K562 (cell line): ENCODE measurements at regions not wholly inside any gene's neighbourhood (a gene's known extent, or its start where the extent isn't known, plus 50 kb on each side); places are given as distances from the start of the nearest gene placed in this dataset.

ENCODE experiments used
- ATAC-seq: fragments of 200-7000 bp; cut with Tn5 transposase; 3 replicates; pipeline ENCODE4 v1.9.1; 2020; ENCODE audit warnings: moderate library complexity
- BruUV-seq: library from RNA; stranded (reverse); fragments of 400-500 nt; replicated peaks from 2 replicates; lab custom pipeline; 2021; lab: Mats Ljungman, UMichigan
- CTCF ChIA-PET: fragments of 300-600 bp; formaldehyde crosslinking; extraction: SDS; loops from one replicate; lab custom pipeline; 2021; ENCODE audit warnings: low intra/inter-chr PET ratio; lab: Yijun Ruan, JAX
- POLR2A ChIA-PET: fragments of 300-600, 350-650 bp; sonication (Branson Sonifier 250); formaldehyde crosslinking; extraction: SDS; loops from one replicate; lab custom pipeline; 2021; ENCODE audit warnings: antibody characterized with exemption, inconsistent platforms; lab: Yijun Ruan, JAX
- DNase-seq, 4 experiments: peaks; one replicate each; pipeline versions ENCODE4 v3.0.0 to v3.0.0-alpha.2; 2011 to 2018; ENCODE audit warnings: low spot score in 3 of 4, mixed read lengths in 3 of 4; ENCODE audit errors: extremely low read depth in 1 of 4
- FAIRE-seq: peaks from 2 replicates; lab custom pipeline; 2011; peaks lifted over from hg19 to GRCh38; lab: Jason Lieb, UNC
- H2AFZ ChIP-seq: 2 replicates; pipeline ENCODE4 v1.6.0; 2011; ENCODE audit warnings: low read depth, low read length, control low read depth, inconsistent platforms
- H3K27ac ChIP-seq: fragments of 200-600 bp; 3 replicates; pipeline ENCODE4 v1.8.0; 2011; ENCODE audit warnings: low read depth, mild to moderate bottlenecking, control low read depth, inconsistent platforms, low read length, moderate library complexity, mixed read lengths; ENCODE audit errors: extremely low read depth
- H3K27me3 ChIP-seq, 2 experiments: fragments of 300-600 bp in 1 of 2; 2 replicates in 1 of 2; 3 replicates in 1 of 2; pipeline versions ENCODE4 v1.6.0 to v1.8.0; 2011; ENCODE audit warnings: inconsistent platforms in 2 of 2, low read length in 2 of 2, mild to moderate bottlenecking in 1 of 2, mixed read lengths in 1 of 2, moderate library complexity in 1 of 2; ENCODE audit not compliant: control insufficient read depth in 2 of 2, insufficient read depth in 2 of 2
- H3K36me3 ChIP-seq: fragments of 300-600 bp; 3 replicates; pipeline ENCODE4 v1.8.0; 2011; ENCODE audit warnings: mild to moderate bottlenecking, low read length, inconsistent platforms; ENCODE audit not compliant: control insufficient read depth, insufficient read depth
- H3K4me1 ChIP-seq, 2 experiments: fragments of 200-600 bp in 1 of 2; replicated peaks in 1 of 2; 2 replicates in 1 of 2; 3 replicates in 1 of 2; pipeline versions ENCODE4 v1.5.1 to v1.8.0; 2011; ENCODE audit warnings: inconsistent platforms in 2 of 2, low read length in 2 of 2, mild to moderate bottlenecking in 1 of 2, mixed read lengths in 1 of 2, moderate library complexity in 1 of 2; ENCODE audit not compliant: control insufficient read depth in 2 of 2, insufficient read depth in 2 of 2
- H3K4me2 ChIP-seq: 2 replicates; pipeline ENCODE4 v1.6.1; 2011; ENCODE audit warnings: low read length, control low read depth, inconsistent platforms, mixed read lengths; ENCODE audit not compliant: insufficient read depth
- H3K4me3 ChIP-seq: fragments of 200-600 bp; sonication (generic), shearing (Covaris generic); 2 replicates; pipeline ENCODE4 v1.5.1; 2016; ENCODE audit warnings: control low read depth, inconsistent platforms
- H3K79me2 ChIP-seq: fragments of 200-600 bp; 3 replicates; pipeline ENCODE4 v1.8.0; 2011; ENCODE audit warnings: low read length, inconsistent platforms; ENCODE audit not compliant: control insufficient read depth, insufficient read depth
- H3K9ac ChIP-seq, 2 experiments: 2 replicates each; pipeline versions ENCODE4 v1.6.0 to v1.6.1; 2011; ENCODE audit warnings: low read depth in 2 of 2, low read length in 2 of 2, control low read depth in 1 of 2, inconsistent platforms in 1 of 2, mild to moderate bottlenecking in 1 of 2, mixed read lengths in 1 of 2; ENCODE audit not compliant: insufficient read depth in 1 of 2
- H3K9me1 ChIP-seq: one replicate; pipeline ENCODE4 v1.6.0; 2011; ENCODE audit warnings: inconsistent platforms, mild to moderate bottlenecking, low read length, moderate library complexity; ENCODE audit not compliant: control insufficient read depth, insufficient read depth
- H3K9me3 ChIP-seq: replicated peaks from 2 replicates; pipeline ENCODE4 v1.5.1; 2011; ENCODE audit warnings: low read depth, low read length, inconsistent platforms; ENCODE audit not compliant: control insufficient read depth, insufficient read depth
- H4K20me1 ChIP-seq: replicated peaks from 2 replicates; pipeline ENCODE4 v1.6.1; 2011; ENCODE audit warnings: low read length, inconsistent platforms, mixed read lengths; ENCODE audit not compliant: control insufficient read depth, insufficient read depth
- BCOR ChIP-seq: fragments of 450-650 bp; IDR thresholded peaks from 2 replicates; pipeline ENCODE4 v1.6.1; 2016
- FUS ChIP-seq: fragments of 200-400 bp; formaldehyde crosslinking; optimal IDR thresholded peaks from 2 replicates; pipeline ENCODE3; 2017; ENCODE audit warnings: low read depth, low read length
- IRF9 ChIP-seq: fragments of 450-650 bp; IDR thresholded peaks from 2 replicates; pipeline ENCODE4 v1.6.1; 2016; ENCODE audit warnings: missing biosample characterization, missing genetic modification characterization
- KDM1A ChIP-seq, 2 experiments: fragments of 450-650 bp; IDR thresholded peaks; 2 replicates each; pipeline ENCODE4 v1.6.1; 2016; ENCODE audit warnings: mild to moderate bottlenecking in 2 of 2
- NR2F6 ChIP-seq: fragments of 450-650 bp; formaldehyde crosslinking; IDR thresholded peaks from 2 replicates; pipeline ENCODE4 v1.4.0; 2020; ENCODE audit warnings: mild to moderate bottlenecking
- RCOR1 ChIP-seq, 2 experiments: IDR thresholded peaks; 2 replicates each; pipeline ENCODE4 v1.6.1; 2012; ENCODE audit warnings: low read depth in 2 of 2, low read length in 2 of 2, borderline replicate concordance in 1 of 2, improper control_type of control experiment in 1 of 2
- RFX5 ChIP-seq: IDR thresholded peaks from 2 replicates; pipeline ENCODE4 v1.6.1; 2011; ENCODE audit warnings: low read depth, mild to moderate bottlenecking, improper control_type of control experiment, low read length
- STAT6 ChIP-seq: sonication (generic); formaldehyde crosslinking; IDR thresholded peaks from 2 replicates; pipeline ENCODE4 v1.8.1; 2023; ENCODE audit warnings: mild to moderate bottlenecking, missing genetic modification reagents
- ZFPM2 ChIP-seq: fragments of 250-450 bp; sonication (Bioruptor Pico); IDR thresholded peaks from 2 replicates; pipeline ENCODE4 v1.5.1; 2022; ENCODE audit warnings: mild to moderate bottlenecking
- ZNF253 ChIP-seq: fragments of 250-450 bp; sonication (Bioruptor Pico); conservative IDR thresholded peaks from 2 replicates; pipeline ENCODE4 v1.6.1; 2021; ENCODE audit warnings: mild to moderate bottlenecking
- ZNF398 ChIP-seq: fragments of 250-450 bp; sonication (Bioruptor Pico); IDR thresholded peaks from 2 replicates; pipeline ENCODE4 v1.8.0; 2021; ENCODE audit warnings: moderate library complexity, mild to moderate bottlenecking, inconsistent platforms
- ZNF699 ChIP-seq: fragments of 250-450 bp; sonication (Bioruptor Pico); IDR thresholded peaks from 2 replicates; pipeline ENCODE4 v1.8.0; 2021; ENCODE audit warnings: mild to moderate bottlenecking, moderate library complexity; ENCODE audit not compliant: insufficient replicate concordance
- ZNF79 ChIP-seq: fragments of 250-450 bp; sonication (Bioruptor Pico); IDR thresholded peaks from 2 replicates; pipeline ENCODE4 v1.4.0; 2020; ENCODE audit warnings: low read depth, mild to moderate bottlenecking, moderate library complexity
- WGBS: fragments of 100-300 bp; shearing (Covaris generic); methylation state at CpG from one replicate; pipeline ENCODE4 v1.1.6; 2016; ENCODE audit warnings: low coverage, mixed read lengths; ENCODE audit not compliant: insufficient coverage; ENCODE audit errors: missing lambda C conversion rate; 5-methylcytosine and 5-hydroxymethylcytosine counted together
- in situ Hi-C: fragments of 300-500 bp; cut with MboI; formaldehyde crosslinking; loops from 4 replicates; pipeline ENCODE4 v1.15.0; 2018; ENCODE audit warnings: inconsistent platforms, mixed read lengths
- intact Hi-C: fragments of 100-400 bp; cut with micrococcal nuclease; formaldehyde crosslinking; loops from 2 replicates; pipeline ENCODE4 v1.14.2; 2022

- FAIRE-seq (no peak), ATAC-seq (no peak), DNase-seq (no peak)
- H3K4me1 ChIP-seq: no peaks in the 10 kb centered on the region
- no peak overlapping the region for H3K4me2 ChIP-seq
- no peak overlapping the region for H3K4me3 ChIP-seq
- H3K9me1 ChIP-seq: no peaks in the 10 kb centered on the region
- H2AFZ ChIP-seq: no peak overlapping the region
- intact Hi-C loops (no loop called here), in situ Hi-C loops (no loop called here)
- H3K9ac ChIP-seq: no peak overlapping the region
- 0% methylated on average over 1 of the region's 1 CpG for WGBS
- no peaks in the 10 kb centered on the region for H4K20me1 ChIP-seq
- H3K27ac ChIP-seq: no peak overlapping the region
- ChIA-PET CTCF (no interaction called here), POLR2A (interaction anchor here (0.6 kb wide), 1 partner anchor 1165 kb away, joined by 3 read pairs; no protein-coding TSS in a partner anchor)
- H3K9me3 ChIP-seq: no peaks in the 10 kb centered on the region; the same call in 1 of the 2 replicates
- no peaks in the 10 kb centered on the region for H3K36me3 ChIP-seq
- H3K27me3 ChIP-seq: no peaks in the 10 kb centered on the region
- no TSS peak for BruUV-seq
- no peaks in the 10 kb centered on the region for H3K79me2 ChIP-seq
- no peak for TF ChIP-seq NR2F6 (CRISPR knock-in tag)
- TF ChIP-seq STAT6 (CRISPR knock-in tag): no peak
- no peak for TF ChIP-seq IRF9 (tag)
- TF ChIP-seq ZNF398 (CRISPR knock-in tag): no peak
- TF ChIP-seq RFX5: no peak
- TF ChIP-seq ZFPM2 (CRISPR knock-in tag): no peak
- no peak for TF ChIP-seq ZNF253 (CRISPR knock-in tag)
- TF ChIP-seq ZNF79 (CRISPR knock-in tag): no peak
- TF ChIP-seq FUS: no peak
- TF ChIP-seq KDM1A (IDR thresholded peaks at IDR 0.05): no peak
- no peak for TF ChIP-seq RCOR1 (IDR thresholded peaks at IDR 0.05; ENCODE audit: borderline replicate concordance in 1 of 2, low read depth in 2 of 2, low read length in 2 of 2)
- TF ChIP-seq ZNF699 (CRISPR knock-in tag): no peak
- TF ChIP-seq BCOR: no peak
These were observed 1047.3 kb upstream of the SEMA6A start for GRCh38 chr5:117621921-117622320.
